ENCODE measurements at regions not wholly inside any gene's neighbourhood (a gene's known extent, or its start where the extent isn't known, plus 50 kb on each side); places are given as distances from the start of the nearest gene placed in this dataset.

GRCh38 chr6:43947860-43948259, 177.8 kb downstream of the VEGFA start:
- no peak for TF ChIP-seq CTCF (IDR thresholded peaks at IDR 0.05; ENCODE audit: insufficient read depth, low read length, poor library complexity, severe bottlenecking)
- no peak for TF ChIP-seq EZH2phosphoT487 (conservative IDR thresholded peaks at IDR 0.05; ENCODE audit: low read length)
- no peak overlapping the region for H3K9ac ChIP-seq (ENCODE audit: low read length)

GRCh38 chr6:43946641-43947363, 176.8 kb downstream of the VEGFA start:
- Histone ChIP-seq H3K79me2 (ENCODE audit: insufficient read depth, low read length) (no peaks in the 10 kb centered on the region), H3F3A (ENCODE audit: insufficient read depth) (no peaks in the 10 kb centered on the region), H4K20me1 (ENCODE audit: low read depth, low read length) (no peaks in the 10 kb centered on the region), H3K27me3 (ENCODE audit: low read length) (no peaks in the 10 kb centered on the region), H3K9me3 (ENCODE audit: insufficient read depth, low read length) (no peaks in the 10 kb centered on the region; the same call in 1 of the 2 replicates), H2AFZ (ENCODE audit: low read depth, low read length, severe bottlenecking) (no peak overlapping the region), H3K27ac (ENCODE audit: low read depth, low read length) (no peak overlapping the region), H3K9me2 (replicated peaks; ENCODE audit: insufficient read depth, low read length) (no peaks in the 10 kb centered on the region), H3K4me3 (ENCODE audit: insufficient read depth, low read length, poor library complexity, severe bottlenecking) (no peak overlapping the region), H3K4me2 (ENCODE audit: low read depth, low read length, poor library complexity, severe bottlenecking) (no peak overlapping the region), H3K9ac (ENCODE audit: low read length) (no peak overlapping the region), H3K36me3 (ENCODE audit: low read length) (no peaks in the 10 kb centered on the region)
- TF ChIP-seq CTCF (IDR thresholded peaks at IDR 0.05; ENCODE audit: insufficient read depth, low read length, poor library complexity, severe bottlenecking) (no peak), EZH2phosphoT487 (conservative IDR thresholded peaks at IDR 0.05; ENCODE audit: low read length) (no peak)

More at GRCh38 chr6:43947860-43948259, 177.8 kb downstream of the VEGFA start:
- no peak overlapping the region for H3K27ac ChIP-seq (ENCODE audit: low read depth, low read length)
- no peaks in the 10 kb centered on the region for H4K20me1 ChIP-seq (ENCODE audit: low read depth, low read length)
- H3K27me3 ChIP-seq (ENCODE audit: low read length): no peaks in the 10 kb centered on the region
- no peak overlapping the region for H3K4me2 ChIP-seq (ENCODE audit: low read depth, low read length, poor library complexity, severe bottlenecking)
- H3K4me3 ChIP-seq (ENCODE audit: insufficient read depth, low read length, poor library complexity, severe bottlenecking): no peak overlapping the region
- H3F3A ChIP-seq (ENCODE audit: insufficient read depth): no peaks in the 10 kb centered on the region
- no peak overlapping the region for H2AFZ ChIP-seq (ENCODE audit: low read depth, low read length, severe bottlenecking)
- H3K79me2 ChIP-seq (ENCODE audit: insufficient read depth, low read length): no peaks in the 10 kb centered on the region
- H3K9me2 ChIP-seq (replicated peaks; ENCODE audit: insufficient read depth, low read length): no peaks in the 10 kb centered on the region
- no peaks in the 10 kb centered on the region for H3K36me3 ChIP-seq (ENCODE audit: low read length)
- H3K9me3 ChIP-seq (ENCODE audit: insufficient read depth, low read length): no peaks in the 10 kb centered on the region; the same call in 1 of the 2 replicates

- Histone ChIP-seq H3K27me3 (ENCODE audit: low read length) (no peaks in the 10 kb centered on the region), H3F3A (ENCODE audit: insufficient read depth) (no peaks in the 10 kb centered on the region), H3K27ac (ENCODE audit: low read depth, low read length) (no peak overlapping the region), H3K9ac (ENCODE audit: low read length) (no peak overlapping the region), H2AFZ (ENCODE audit: low read depth, low read length, severe bottlenecking) (no peak overlapping the region), H3K9me2 (replicated peaks; ENCODE audit: insufficient read depth, low read length) (no peaks in the 10 kb centered on the region), H3K4me2 (ENCODE audit: low read depth, low read length, poor library complexity, severe bottlenecking) (no peak overlapping the region), H3K79me2 (ENCODE audit: insufficient read depth, low read length) (no peaks in the 10 kb centered on the region), H3K4me3 (ENCODE audit: insufficient read depth, low read length, poor library complexity, severe bottlenecking) (no peak overlapping the region), H4K20me1 (ENCODE audit: low read depth, low read length) (no peaks in the 10 kb centered on the region), H3K9me3 (ENCODE audit: insufficient read depth, low read length) (no peaks in the 10 kb centered on the region; the same call in 1 of the 2 replicates), H3K36me3 (ENCODE audit: low read length) (no peaks in the 10 kb centered on the region)
- TF ChIP-seq CTCF (IDR thresholded peaks at IDR 0.05; ENCODE audit: insufficient read depth, low read length, poor library complexity, severe bottlenecking): no peak
- no peak for TF ChIP-seq EZH2phosphoT487 (conservative IDR thresholded peaks at IDR 0.05; ENCODE audit: low read length)
Measured at GRCh38 chr6:43945768-43946080, 175.7 kb downstream of the VEGFA start.

Measured in SU-DHL-6 (cell line).